ENCODE measurements at regions not wholly inside any gene's neighbourhood (a gene's known extent, or its start where the extent isn't known, plus 50 kb on each side); places are given as distances from the start of the nearest gene placed in this dataset.

DNA sequence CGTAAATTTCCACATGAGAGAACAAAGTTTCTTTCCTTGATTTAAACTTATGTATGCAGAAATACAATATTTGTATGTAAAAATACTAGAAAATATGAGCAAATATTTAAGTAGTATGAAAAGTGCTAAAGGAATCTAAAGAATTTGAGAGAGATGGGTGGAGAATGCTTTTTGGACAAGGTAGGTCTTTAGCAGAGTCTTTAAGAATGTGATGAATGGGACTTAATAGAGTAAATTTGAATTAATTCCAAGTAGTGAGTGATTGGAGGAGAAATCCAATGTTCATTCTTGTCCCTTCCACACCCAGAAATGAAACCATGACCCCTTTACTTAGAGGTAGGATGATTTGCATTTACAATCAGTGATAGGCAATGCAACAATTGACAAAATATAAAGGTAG, 570.9 kb upstream of the ZFP42 start:
- Histone ChIP-seq H3K9me3 (replicated peaks in 1 of 2; ENCODE audit: control insufficient read depth in 1 of 2, insufficient read depth in 1 of 2, low read length in 2 of 2) (peaks cover 3 to 10% of the 10 kb centered on the region in 2 donors), H3K79me2 (ENCODE audit: insufficient read depth, low read length) (no peaks in the 10 kb centered on the region), H3K27me3 (ENCODE audit: control insufficient read depth in 2 of 2, insufficient read depth in 2 of 2, low read length in 2 of 2) (no peaks in the 10 kb centered on the region), H2AFZ (ENCODE audit: insufficient read depth, low read depth, low read length, poor library complexity, severe bottlenecking) (no peak overlapping the region), H4K20me1 (ENCODE audit: insufficient read depth, low read length) (no peaks in the 10 kb centered on the region), H3K27ac (ENCODE audit: low read depth in 1 of 2, low read length in 2 of 2) (no peak overlapping the region), H3K9ac (ENCODE audit: insufficient read depth, low read length, poor library complexity, severe bottlenecking) (no peak overlapping the region), H3K4me1 (ENCODE audit: control insufficient read depth in 1 of 2, insufficient read depth in 2 of 2, low read length in 2 of 2) (no peaks in the 10 kb centered on the region), H3K36me3 (replicated peaks in 1 of 2; ENCODE audit: control insufficient read depth in 1 of 2, insufficient read depth in 2 of 2, low read length in 2 of 2) (no peaks in the 10 kb centered on the region), H3K4me2 (replicated peaks; ENCODE audit: extremely low read depth, low read length, poor library complexity, severe bottlenecking) (no peak overlapping the region), H3K4me3 (replicated peaks in 1 of 3; ENCODE audit: low read depth in 2 of 3, low read length in 3 of 3) (no peak overlapping the region)
- TF ChIP-seq, protein P1, sequence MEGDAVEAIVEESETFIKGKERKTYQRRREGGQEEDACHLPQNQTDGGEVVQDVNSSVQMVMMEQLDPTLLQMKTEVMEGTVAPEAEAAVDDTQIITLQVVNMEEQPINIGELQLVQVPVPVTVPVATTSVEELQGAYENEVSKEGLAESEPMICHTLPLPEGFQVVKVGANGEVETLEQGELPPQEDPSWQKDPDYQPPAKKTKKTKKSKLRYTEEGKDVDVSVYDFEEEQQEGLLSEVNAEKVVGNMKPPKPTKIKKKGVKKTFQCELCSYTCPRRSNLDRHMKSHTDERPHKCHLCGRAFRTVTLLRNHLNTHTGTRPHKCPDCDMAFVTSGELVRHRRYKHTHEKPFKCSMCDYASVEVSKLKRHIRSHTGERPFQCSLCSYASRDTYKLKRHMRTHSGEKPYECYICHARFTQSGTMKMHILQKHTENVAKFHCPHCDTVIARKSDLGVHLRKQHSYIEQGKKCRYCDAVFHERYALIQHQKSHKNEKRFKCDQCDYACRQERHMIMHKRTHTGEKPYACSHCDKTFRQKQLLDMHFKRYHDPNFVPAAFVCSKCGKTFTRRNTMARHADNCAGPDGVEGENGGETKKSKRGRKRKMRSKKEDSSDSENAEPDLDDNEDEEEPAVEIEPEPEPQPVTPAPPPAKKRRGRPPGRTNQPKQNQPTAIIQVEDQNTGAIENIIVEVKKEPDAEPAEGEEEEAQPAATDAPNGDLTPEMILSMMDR (IDR thresholded peaks at IDR 0.05) = no peak
- H3K27ac Mint-ChIP-seq = no peak overlapping the region
- H3K4me1 Mint-ChIP-seq = no peaks in the 10 kb centered on the region
- WGBS (ENCODE audit: insufficient coverage) = no CpG with 5 or more reads among the region's 1 CpG
- H3K36me3 Mint-ChIP-seq = no peaks in the 10 kb centered on the region
- no peak overlapping the region for H3K4me3 Mint-ChIP-seq
- no peaks in the 10 kb centered on the region for H3K27me3 Mint-ChIP-seq (ENCODE audit: low read depth in 3 of 3)
- peaks cover 0 to 13% (median 12%) of the 10 kb centered on the region in 7 donors for H3K9me3 Mint-ChIP-seq
- DNase-seq = no peak
- intact Hi-C loops (cut with micrococcal nuclease) = no loop called here

DNA sequence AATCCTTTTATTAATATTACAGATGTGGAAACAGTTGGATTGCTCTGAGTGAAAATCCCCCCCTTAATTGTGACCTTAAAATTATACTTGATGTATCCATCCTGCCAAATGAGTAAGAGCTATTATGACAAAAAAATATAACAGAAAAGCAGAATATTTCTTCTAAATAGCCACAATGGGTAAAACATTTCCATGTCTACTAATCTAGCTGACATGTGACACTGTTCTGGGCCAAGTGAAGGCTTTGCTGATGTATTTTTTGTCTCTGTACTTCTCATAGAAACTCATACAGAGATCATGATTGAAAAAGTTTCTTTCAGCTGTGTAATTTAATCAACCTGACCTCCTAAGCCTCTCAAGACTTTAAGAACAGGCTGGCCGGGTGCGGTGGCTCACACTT, 569.1 kb upstream of the ZFP42 start:
- Histone ChIP-seq H3K9me3 (replicated peaks in 1 of 2; ENCODE audit: control insufficient read depth in 1 of 2, insufficient read depth in 1 of 2, low read length in 2 of 2) (peaks cover 3 to 5% of the 10 kb centered on the region in 2 donors), H3K27me3 (ENCODE audit: control insufficient read depth in 2 of 2, insufficient read depth in 2 of 2, low read length in 2 of 2) (no peaks in the 10 kb centered on the region), H3K4me2 (replicated peaks; ENCODE audit: extremely low read depth, low read length, poor library complexity, severe bottlenecking) (no peak overlapping the region), H3K4me1 (ENCODE audit: control insufficient read depth in 1 of 2, insufficient read depth in 2 of 2, low read length in 2 of 2) (no peaks in the 10 kb centered on the region), H2AFZ (ENCODE audit: insufficient read depth, low read depth, low read length, poor library complexity, severe bottlenecking) (no peak overlapping the region), H3K4me3 (replicated peaks in 1 of 3; ENCODE audit: low read depth in 2 of 3, low read length in 3 of 3) (no peak overlapping the region), H4K20me1 (ENCODE audit: insufficient read depth, low read length) (no peaks in the 10 kb centered on the region), H3K27ac (ENCODE audit: low read depth in 1 of 2, low read length in 2 of 2) (no peak overlapping the region), H3K9ac (ENCODE audit: insufficient read depth, low read length, poor library complexity, severe bottlenecking) (no peak overlapping the region), H3K36me3 (replicated peaks in 1 of 2; ENCODE audit: control insufficient read depth in 1 of 2, insufficient read depth in 2 of 2, low read length in 2 of 2) (no peaks in the 10 kb centered on the region), H3K79me2 (ENCODE audit: insufficient read depth, low read length) (no peaks in the 10 kb centered on the region)
- no peaks in the 10 kb centered on the region for H3K27me3 Mint-ChIP-seq (ENCODE audit: low read depth in 3 of 3)
- no peaks in the 10 kb centered on the region for H3K36me3 Mint-ChIP-seq
- no CpG with 5 or more reads among the region's 2 CpGs for WGBS (ENCODE audit: insufficient coverage)
- H3K4me1 Mint-ChIP-seq = no peaks in the 10 kb centered on the region
- no peak for DNase-seq
- no peak overlapping the region for H3K27ac Mint-ChIP-seq
- TF ChIP-seq, protein P1 (IDR thresholded peaks at IDR 0.05) = no peak
- H3K4me3 Mint-ChIP-seq = no peak overlapping the region
- intact Hi-C loops (cut with micrococcal nuclease) = no loop called here
- H3K9me3 Mint-ChIP-seq = peaks cover 0 to 11% (median 4%) of the 10 kb centered on the region in 7 donors
